K562 (cell line): ENCODE measurements at regions not wholly inside any gene's neighbourhood (a gene's known extent, or its start where the extent isn't known, plus 50 kb on each side); places are given as distances from the start of the nearest gene placed in this dataset.

Experiments
- ATAC-seq: fragments of 200-7000 bp; cut with Tn5 transposase; 3 replicates; pipeline ENCODE4 v1.9.1; 2020; ENCODE audit warnings: moderate library complexity
- BruUV-seq: library from RNA; stranded (reverse); fragments of 400-500 nt; replicated peaks from 2 replicates; lab custom pipeline; 2021; lab: Mats Ljungman, UMichigan
- CTCF ChIA-PET: fragments of 300-600 bp; formaldehyde crosslinking; extraction: SDS; loops from one replicate; lab custom pipeline; 2021; ENCODE audit warnings: low intra/inter-chr PET ratio; lab: Yijun Ruan, JAX
- POLR2A ChIA-PET: fragments of 300-600, 350-650 bp; sonication (Branson Sonifier 250); formaldehyde crosslinking; extraction: SDS; loops from one replicate; lab custom pipeline; 2021; ENCODE audit warnings: antibody characterized with exemption, inconsistent platforms; lab: Yijun Ruan, JAX
- DNase-seq, 4 experiments: peaks; one replicate each; pipeline versions ENCODE4 v3.0.0 to v3.0.0-alpha.2; 2011 to 2018; ENCODE audit warnings: low spot score in 3 of 4, mixed read lengths in 3 of 4; ENCODE audit errors: extremely low read depth in 1 of 4
- FAIRE-seq: peaks from 2 replicates; lab custom pipeline; 2011; peaks lifted over from hg19 to GRCh38; lab: Jason Lieb, UNC
- H2AFZ ChIP-seq: 2 replicates; pipeline ENCODE4 v1.6.0; 2011; ENCODE audit warnings: low read depth, low read length, control low read depth, inconsistent platforms
- H3K27ac ChIP-seq: fragments of 200-600 bp; 3 replicates; pipeline ENCODE4 v1.8.0; 2011; ENCODE audit warnings: low read depth, mild to moderate bottlenecking, control low read depth, inconsistent platforms, low read length, moderate library complexity, mixed read lengths; ENCODE audit errors: extremely low read depth
- H3K27me3 ChIP-seq, 2 experiments: fragments of 300-600 bp in 1 of 2; 2 replicates in 1 of 2; 3 replicates in 1 of 2; pipeline versions ENCODE4 v1.6.0 to v1.8.0; 2011; ENCODE audit warnings: inconsistent platforms in 2 of 2, low read length in 2 of 2, mild to moderate bottlenecking in 1 of 2, mixed read lengths in 1 of 2, moderate library complexity in 1 of 2; ENCODE audit not compliant: control insufficient read depth in 2 of 2, insufficient read depth in 2 of 2
- H3K36me3 ChIP-seq: fragments of 300-600 bp; 3 replicates; pipeline ENCODE4 v1.8.0; 2011; ENCODE audit warnings: mild to moderate bottlenecking, low read length, inconsistent platforms; ENCODE audit not compliant: control insufficient read depth, insufficient read depth
- H3K4me1 ChIP-seq, 2 experiments: fragments of 200-600 bp in 1 of 2; replicated peaks in 1 of 2; 2 replicates in 1 of 2; 3 replicates in 1 of 2; pipeline versions ENCODE4 v1.5.1 to v1.8.0; 2011; ENCODE audit warnings: inconsistent platforms in 2 of 2, low read length in 2 of 2, mild to moderate bottlenecking in 1 of 2, mixed read lengths in 1 of 2, moderate library complexity in 1 of 2; ENCODE audit not compliant: control insufficient read depth in 2 of 2, insufficient read depth in 2 of 2
- H3K4me2 ChIP-seq: 2 replicates; pipeline ENCODE4 v1.6.1; 2011; ENCODE audit warnings: low read length, control low read depth, inconsistent platforms, mixed read lengths; ENCODE audit not compliant: insufficient read depth
- H3K4me3 ChIP-seq: fragments of 200-600 bp; sonication (generic), shearing (Covaris generic); 2 replicates; pipeline ENCODE4 v1.5.1; 2016; ENCODE audit warnings: control low read depth, inconsistent platforms
- H3K79me2 ChIP-seq: fragments of 200-600 bp; 3 replicates; pipeline ENCODE4 v1.8.0; 2011; ENCODE audit warnings: low read length, inconsistent platforms; ENCODE audit not compliant: control insufficient read depth, insufficient read depth
- H3K9ac ChIP-seq, 2 experiments: 2 replicates each; pipeline versions ENCODE4 v1.6.0 to v1.6.1; 2011; ENCODE audit warnings: low read depth in 2 of 2, low read length in 2 of 2, control low read depth in 1 of 2, inconsistent platforms in 1 of 2, mild to moderate bottlenecking in 1 of 2, mixed read lengths in 1 of 2; ENCODE audit not compliant: insufficient read depth in 1 of 2
- H3K9me1 ChIP-seq: one replicate; pipeline ENCODE4 v1.6.0; 2011; ENCODE audit warnings: inconsistent platforms, mild to moderate bottlenecking, low read length, moderate library complexity; ENCODE audit not compliant: control insufficient read depth, insufficient read depth
- H3K9me3 ChIP-seq: replicated peaks from 2 replicates; pipeline ENCODE4 v1.5.1; 2011; ENCODE audit warnings: low read depth, low read length, inconsistent platforms; ENCODE audit not compliant: control insufficient read depth, insufficient read depth
- H4K20me1 ChIP-seq: replicated peaks from 2 replicates; pipeline ENCODE4 v1.6.1; 2011; ENCODE audit warnings: low read length, inconsistent platforms, mixed read lengths; ENCODE audit not compliant: control insufficient read depth, insufficient read depth
- CREB1 ChIP-seq, 2 experiments: sonication (generic) in 1 of 2; formaldehyde crosslinking in 1 of 2; IDR thresholded peaks; 2 replicates each; pipeline versions ENCODE4 v1.6.1 to v1.8.0; 2012 to 2022; ENCODE audit warnings: inconsistent platforms in 1 of 2, mild to moderate bottlenecking in 1 of 2, missing genetic modification reagents in 1 of 2, moderate library complexity in 1 of 2
- REST ChIP-seq, 2 experiments: fragments of 450-650 bp; formaldehyde crosslinking in 1 of 2; IDR thresholded peaks; 2 replicates each; pipeline versions ENCODE4 v1.4.0 to v1.6.1; 2014 to 2020; ENCODE audit warnings: mild to moderate bottlenecking in 2 of 2, borderline replicate concordance in 1 of 2, low read depth in 1 of 2
- RFX7 ChIP-seq: fragments of 250-450 bp; sonication (Bioruptor Pico); IDR thresholded peaks from 2 replicates; pipeline ENCODE4 v1.5.1; 2021; ENCODE audit warnings: mild to moderate bottlenecking
- SETDB1 ChIP-seq: IDR thresholded peaks from one replicate; pipeline ENCODE4 v1.6.1; 2012; ENCODE audit warnings: low read length, control low read depth, inconsistent platforms
- SIX5 ChIP-seq, 2 experiments: IDR thresholded peaks; 2 replicates each; pipeline ENCODE4 v1.6.1; 2011; ENCODE audit warnings: low read length in 2 of 2, borderline replicate concordance in 1 of 2, low read depth in 1 of 2, mild to moderate bottlenecking in 1 of 2, moderate library complexity in 1 of 2; ENCODE audit not compliant: insufficient read depth in 1 of 2
- SREBF1 ChIP-seq: fragments of 150-350 bp; IDR thresholded peaks from 2 replicates; pipeline ENCODE4 v1.6.1; 2014; ENCODE audit warnings: antibody characterized with exemption, low read depth, low read length, borderline replicate concordance
- WGBS: fragments of 100-300 bp; shearing (Covaris generic); methylation state at CpG from one replicate; pipeline ENCODE4 v1.1.6; 2016; ENCODE audit warnings: low coverage, mixed read lengths; ENCODE audit not compliant: insufficient coverage; ENCODE audit errors: missing lambda C conversion rate; 5-methylcytosine and 5-hydroxymethylcytosine counted together
- in situ Hi-C: fragments of 300-500 bp; cut with MboI; formaldehyde crosslinking; loops from 4 replicates; pipeline ENCODE4 v1.15.0; 2018; ENCODE audit warnings: inconsistent platforms, mixed read lengths
- intact Hi-C: fragments of 100-400 bp; cut with micrococcal nuclease; formaldehyde crosslinking; loops from 2 replicates; pipeline ENCODE4 v1.14.2; 2022
- TF ChIP-seq, protein P1 (sequence below), 2 experiments: fragments of 200-800 bp in 1 of 2; sonication (Bioruptor generic) in 1 of 2; sonication (generic) in 1 of 2; formaldehyde crosslinking in 1 of 2; IDR thresholded peaks in 1 of 2; conservative IDR thresholded peaks in 1 of 2; 2 replicates each; pipeline versions ENCODE4 v1.5.0 to v1.6.1; 2016 to 2020; ENCODE audit warnings: missing compliant biosample characterization in 1 of 2, missing genetic modification characterization in 1 of 2, missing genetic modification reagents in 1 of 2

- DNase-seq (no peak), ATAC-seq (no peak), FAIRE-seq (no peak)
- BruUV-seq = no TSS peak
- Histone ChIP-seq H3K27me3 (no peaks in the 10 kb centered on the region), H3K36me3 (no peaks in the 10 kb centered on the region), H3K4me2 (no peak overlapping the region), H3K4me3 (no peak overlapping the region), H4K20me1 (0 out of 2 replicates have a peak, but pooled peaks cover 3% of the 10 kb centered on the region), H3K9me1 (no peaks in the 10 kb centered on the region), H3K27ac (no peak overlapping the region), H2AFZ (no peak overlapping the region), H3K9me3 (no peaks in the 10 kb centered on the region), H3K9ac (no peak overlapping the region), H3K79me2 (no peaks in the 10 kb centered on the region), H3K4me1 (no peaks in the 10 kb centered on the region; a peak in 1 of 5 replicates)
- ChIA-PET POLR2A (no interaction called here), CTCF (no interaction called here)
- TF ChIP-seq RFX7 (CRISPR knock-in tag) = no peak
- TF ChIP-seq REST (IDR thresholded peaks at IDR 0.05; ENCODE audit: borderline replicate concordance) = no peak
- no peak for TF ChIP-seq REST (CRISPR knock-in tag; IDR thresholded peaks at IDR 0.05; ENCODE audit: low read depth)
- no peak for TF ChIP-seq SETDB1
- no peak for TF ChIP-seq SREBF1
- no peak for TF ChIP-seq CREB1 (IDR thresholded peaks at IDR 0.05)
- no peak for TF ChIP-seq CREB1 (CRISPR knock-in tag; IDR thresholded peaks at IDR 0.05)
- TF ChIP-seq, protein P1, sequence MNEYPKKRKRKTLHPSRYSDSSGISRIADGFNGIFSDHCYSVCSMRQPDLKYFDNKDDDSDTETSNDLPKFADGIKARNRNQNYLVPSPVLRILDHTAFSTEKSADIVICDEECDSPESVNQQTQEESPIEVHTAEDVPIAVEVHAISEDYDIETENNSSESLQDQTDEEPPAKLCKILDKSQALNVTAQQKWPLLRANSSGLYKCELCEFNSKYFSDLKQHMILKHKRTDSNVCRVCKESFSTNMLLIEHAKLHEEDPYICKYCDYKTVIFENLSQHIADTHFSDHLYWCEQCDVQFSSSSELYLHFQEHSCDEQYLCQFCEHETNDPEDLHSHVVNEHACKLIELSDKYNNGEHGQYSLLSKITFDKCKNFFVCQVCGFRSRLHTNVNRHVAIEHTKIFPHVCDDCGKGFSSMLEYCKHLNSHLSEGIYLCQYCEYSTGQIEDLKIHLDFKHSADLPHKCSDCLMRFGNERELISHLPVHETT (CRISPR knock-in tag; conservative IDR thresholded peaks at IDR 0.05 in 1 of 2, IDR thresholded peaks at IDR 0.05 in 1 of 2) = no peak
- no peak for TF ChIP-seq SIX5 (IDR thresholded peaks at IDR 0.05; ENCODE audit: borderline replicate concordance in 1 of 2, insufficient read depth in 1 of 2, low read depth in 1 of 2, low read length in 2 of 2)
- intact Hi-C loops (no loop called here), in situ Hi-C loops (no loop called here)
- 0% methylated on average over 7 of the region's 7 CpGs for WGBS
Measured at GRCh38 chr2:119068154-119068725, 90.3 kb downstream of the C1QL2 start.
